GM10248 (cell line): ENCODE measurements at regions not wholly inside any gene's neighbourhood (a gene's known extent, or its start where the extent isn't known, plus 50 kb on each side); places are given as distances from the start of the nearest gene placed in this dataset.

ENCODE experiments used
- CTCF ChIA-PET: fragments of 300-600 bp; sonication (Branson Sonifier 250); formaldehyde crosslinking; extraction: SDS; loops from one replicate; lab custom pipeline; 2021; ENCODE audit warnings: antibody characterized with exemption; lab: Yijun Ruan, JAX
- POLR2A ChIA-PET: fragments of 350-650 bp; sonication (Branson Sonifier 250); formaldehyde crosslinking; extraction: SDS; loops from one replicate; lab custom pipeline; 2020; ENCODE audit warnings: antibody characterized with exemption; lab: Yijun Ruan, JAX
- DNase-seq: peaks from one replicate; pipeline ENCODE4 v3.0.0; 2012; ENCODE audit errors: extremely low spot score
- CTCF ChIP-seq: IDR thresholded peaks from 2 replicates; pipeline ENCODE4 v1.5.1; 2012; ENCODE audit warnings: mild to moderate bottlenecking, low read depth; ENCODE audit errors: extremely low read depth, missing control alignments, control extremely low read depth

GRCh38 chr18:57931038-57931437 is 113.0 kb upstream of the NEDD4L start:
- no peak for TF ChIP-seq CTCF
- no peak for DNase-seq
- ChIA-PET POLR2A (no interaction called here), CTCF (interaction anchor here (1.0 to 2.4 kb wide), 2 partner anchors 8 to 20 kb away, joined by 3 to 6 read pairs; no protein-coding TSS in a partner anchor)

- TF ChIP-seq CTCF = no peak
- ChIA-PET CTCF (interaction anchor here (1.0 to 2.4 kb wide), 2 partner anchors 8 to 21 kb away, joined by 3 to 6 read pairs; no protein-coding TSS in a partner anchor), POLR2A (no interaction called here)
- DNase-seq = no peak
Measured at GRCh38 chr18:57930476-57930875, 113.5 kb upstream of the NEDD4L start.

- POLR2A ChIA-PET = no interaction called here
- CTCF ChIA-PET = interaction anchor here (1.0 to 2.4 kb wide), 2 partner anchors 9 to 21 kb away, joined by 3 to 6 read pairs; no protein-coding TSS in a partner anchor
- TF ChIP-seq CTCF = no peak
- no peak for DNase-seq
Measured at GRCh38 chr18:57929922-57930321, 114.1 kb upstream of the NEDD4L start.

- ChIA-PET CTCF (no interaction called here), POLR2A (no interaction called here)
- no peak for DNase-seq
- no peak for TF ChIP-seq CTCF
Measured at GRCh38 chr18:57928466-57928865, 115.6 kb upstream of the NEDD4L start.

GRCh38 chr18:57927511-57927910 is 116.5 kb upstream of the NEDD4L start:
- TF ChIP-seq CTCF = no peak
- ChIA-PET CTCF (no interaction called here), POLR2A (no interaction called here)
- no peak for DNase-seq

- DNase-seq = no peak
- CTCF ChIA-PET = interaction anchor here (0.7 to 0.9 kb wide), 2 partner anchors 15 to 255 kb away, joined by 3 read pairs; no protein-coding TSS in a partner anchor
- no peak for TF ChIP-seq CTCF
- POLR2A ChIA-PET = no interaction called here
Measured at GRCh38 chr18:57925706-57926105, 118.3 kb upstream of the NEDD4L start.
